Prostate gland (tissue), 2 donors: ENCODE measurements at regions not wholly inside any gene's neighbourhood (a gene's known extent, or its start where the extent isn't known, plus 50 kb on each side); places are given as distances from the start of the nearest gene placed in this dataset.

Source experiments
- DNase-seq: peaks from one replicate; pipeline ENCODE4 v3.0.0-alpha.2; 2019; ENCODE audit warnings: low spot score
- H3K27ac ChIP-seq, 2 donors: fragments of 200-600 bp; sonication (generic); 2 replicates each; pipeline ENCODE4 v1.5.1; 2017 to 2019
- H3K27me3 ChIP-seq: fragments of 200-600 bp; sonication (generic); replicated peaks from 2 replicates; pipeline ENCODE4 v1.5.1; 2019; ENCODE audit not compliant: insufficient read depth
- H3K36me3 ChIP-seq, 2 donors: fragments of 200-600 bp; sonication (generic); 1 replicate in 1 of 2; 2 replicates in 1 of 2; pipeline versions ENCODE4 v1.5.1 to v1.8.1; 2017 to 2019
- H3K4me1 ChIP-seq: fragments of 200-600 bp; sonication (generic); replicated peaks from 2 replicates; pipeline ENCODE4 v1.5.1; 2019
- H3K4me3 ChIP-seq, 2 donors: fragments of 200-600 bp; sonication (generic); 2 replicates each; pipeline ENCODE4 v1.5.1; 2017 to 2019
- H3K9me3 ChIP-seq: fragments of 200-600 bp; sonication (generic); 2 replicates; pipeline ENCODE4 v1.5.1; 2017
- POLR2A ChIP-seq: fragments of 450-650 bp; IDR thresholded peaks from one replicate; pipeline ENCODE4 v1.6.1; 2016; ENCODE audit warnings: antibody characterized with exemption, mild to moderate bottlenecking
- POLR2AphosphoS5 ChIP-seq: sonication (generic); formaldehyde crosslinking; IDR thresholded peaks from one replicate; pipeline ENCODE4 v1.6.1; 2017; ENCODE audit warnings: antibody characterized with exemption
- WGBS: methylation state at CpG from one replicate; pipeline ENCODE4 v1.1.5; 2018; 5-methylcytosine and 5-hydroxymethylcytosine counted together
- intact Hi-C: fragments of 100-400 bp; cut with DNase I; formaldehyde crosslinking; loops from one replicate; pipeline ENCODE4 v1.14.2; 2022
- TF ChIP-seq, protein P1 (sequence below), 4 experiments: fragments of 200-600 bp in 2 of 4; fragments of 450-650 bp in 2 of 4; sonication (generic) in 2 of 4; IDR thresholded peaks; 1 replicate in 3 of 4; 2 replicates in 1 of 4; pipeline ENCODE4 v1.5.1; 2016 to 2019; ENCODE audit warnings: antibody characterized with exemption in 4 of 4, mild to moderate bottlenecking in 2 of 4, moderate library complexity in 2 of 4

GRCh38 chr6:126826166-126826714 lies 292.2 kb upstream of the RSPO3 start:
- H3K36me3 ChIP-seq = no peaks in the 10 kb centered on the region
- intact Hi-C loops = no loop called here
- no peaks in the 10 kb centered on the region for H3K27me3 ChIP-seq
- H3K27ac ChIP-seq = no peak overlapping the region
- DNase-seq = no peak
- H3K9me3 ChIP-seq = no peaks in the 10 kb centered on the region
- TF ChIP-seq POLR2AphosphoS5 = no peak
- TF ChIP-seq, protein P1, sequence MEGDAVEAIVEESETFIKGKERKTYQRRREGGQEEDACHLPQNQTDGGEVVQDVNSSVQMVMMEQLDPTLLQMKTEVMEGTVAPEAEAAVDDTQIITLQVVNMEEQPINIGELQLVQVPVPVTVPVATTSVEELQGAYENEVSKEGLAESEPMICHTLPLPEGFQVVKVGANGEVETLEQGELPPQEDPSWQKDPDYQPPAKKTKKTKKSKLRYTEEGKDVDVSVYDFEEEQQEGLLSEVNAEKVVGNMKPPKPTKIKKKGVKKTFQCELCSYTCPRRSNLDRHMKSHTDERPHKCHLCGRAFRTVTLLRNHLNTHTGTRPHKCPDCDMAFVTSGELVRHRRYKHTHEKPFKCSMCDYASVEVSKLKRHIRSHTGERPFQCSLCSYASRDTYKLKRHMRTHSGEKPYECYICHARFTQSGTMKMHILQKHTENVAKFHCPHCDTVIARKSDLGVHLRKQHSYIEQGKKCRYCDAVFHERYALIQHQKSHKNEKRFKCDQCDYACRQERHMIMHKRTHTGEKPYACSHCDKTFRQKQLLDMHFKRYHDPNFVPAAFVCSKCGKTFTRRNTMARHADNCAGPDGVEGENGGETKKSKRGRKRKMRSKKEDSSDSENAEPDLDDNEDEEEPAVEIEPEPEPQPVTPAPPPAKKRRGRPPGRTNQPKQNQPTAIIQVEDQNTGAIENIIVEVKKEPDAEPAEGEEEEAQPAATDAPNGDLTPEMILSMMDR (IDR thresholded peaks at IDR 0.05) = no peak
- no peak for TF ChIP-seq POLR2A
- WGBS = 48% methylated on average over 1 of the region's 1 CpG
- H3K4me1 ChIP-seq = no peaks in the 10 kb centered on the region
- H3K4me3 ChIP-seq = no peak overlapping the region

DNA sequence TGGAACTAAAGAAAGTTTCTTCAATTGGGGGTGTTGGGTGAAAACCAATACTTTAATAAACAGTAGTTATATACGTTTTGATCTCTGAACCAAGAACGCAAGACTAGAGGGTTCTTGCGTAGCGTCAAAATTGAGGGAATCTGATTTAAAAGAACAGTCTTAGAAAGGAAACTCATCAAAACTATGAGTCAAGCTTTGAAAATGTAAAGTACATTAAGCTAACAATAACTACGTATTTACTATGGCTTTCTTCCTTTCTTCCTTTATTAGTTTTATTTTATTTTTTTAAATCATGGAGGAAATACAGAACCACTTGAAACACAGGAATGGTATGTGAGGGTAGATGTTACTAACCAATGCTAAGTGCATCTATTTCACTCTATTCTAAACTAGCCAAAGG lies 287.0 kb upstream of the RSPO3 start:
- intact Hi-C loops = no loop called here
- H3K36me3 ChIP-seq = no peaks in the 10 kb centered on the region
- H3K27ac ChIP-seq = no peak overlapping the region
- H3K9me3 ChIP-seq = no peaks in the 10 kb centered on the region
- 75% methylated on average over 5 of the region's 5 CpGs for WGBS
- H3K27me3 ChIP-seq = no peaks in the 10 kb centered on the region
- TF ChIP-seq POLR2AphosphoS5 = no peak
- TF ChIP-seq, protein P1 (IDR thresholded peaks at IDR 0.05) = no peak
- no peak for TF ChIP-seq POLR2A
- H3K4me3 ChIP-seq = no peak overlapping the region
- no peak for DNase-seq
- no peaks in the 10 kb centered on the region for H3K4me1 ChIP-seq

GRCh38 chr6:126842769-126843168 lies 275.7 kb upstream of the RSPO3 start:
- H3K27ac ChIP-seq = no peak overlapping the region
- H3K4me1 ChIP-seq = no peaks in the 10 kb centered on the region
- TF ChIP-seq, protein P1 (IDR thresholded peaks at IDR 0.05) = no peak
- TF ChIP-seq POLR2A = no peak
- TF ChIP-seq POLR2AphosphoS5 = no peak
- H3K36me3 ChIP-seq = no peaks in the 10 kb centered on the region
- 56% methylated on average over 1 of the region's 1 CpG for WGBS
- no peak for DNase-seq
- intact Hi-C loops = no loop called here
- H3K4me3 ChIP-seq = no peak overlapping the region
- no peaks in the 10 kb centered on the region for H3K27me3 ChIP-seq
- no peaks in the 10 kb centered on the region for H3K9me3 ChIP-seq

- no peaks in the 10 kb centered on the region for H3K27me3 ChIP-seq
- no peak overlapping the region for H3K4me3 ChIP-seq
- no peaks in the 10 kb centered on the region for H3K4me1 ChIP-seq
- H3K36me3 ChIP-seq = no peaks in the 10 kb centered on the region
- TF ChIP-seq, protein P1 (IDR thresholded peaks at IDR 0.05) = no peak
- TF ChIP-seq POLR2A = no peak
- intact Hi-C loops = no loop called here
- no peak overlapping the region for H3K27ac ChIP-seq
- no peak for DNase-seq
- H3K9me3 ChIP-seq = no peaks in the 10 kb centered on the region
Observed at GRCh38 chr6:126848119-126848518, 270.4 kb upstream of the RSPO3 start.

DNA sequence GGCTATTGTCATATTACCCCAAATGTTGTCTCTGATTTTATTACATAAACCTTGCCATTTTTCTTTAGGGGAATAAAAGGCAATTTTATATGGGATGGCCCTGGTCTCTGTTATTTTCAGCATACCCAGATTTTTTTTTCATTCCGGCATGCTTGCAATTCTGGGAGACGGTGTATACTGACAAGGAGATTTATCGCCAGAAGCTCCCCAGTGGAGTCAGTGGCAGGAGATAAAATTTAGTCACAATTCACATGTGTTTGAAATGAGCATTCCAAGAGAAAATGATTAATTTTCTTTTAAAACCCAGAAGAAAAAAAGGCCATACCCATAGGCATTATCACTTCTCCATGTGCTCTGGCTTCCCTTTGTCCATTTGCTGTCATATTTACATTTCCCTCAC lies 250.8 kb upstream of the RSPO3 start:
- intact Hi-C loops = no loop called here
- Histone ChIP-seq H3K27me3 (no peaks in the 10 kb centered on the region), H3K4me3 (no peak overlapping the region), H3K27ac (no peak overlapping the region), H3K4me1 (no peaks in the 10 kb centered on the region), H3K36me3 (no peaks in the 10 kb centered on the region), H3K9me3 (no peaks in the 10 kb centered on the region)
- no peak for TF ChIP-seq POLR2AphosphoS5
- DNase-seq = no peak
- WGBS = 86% methylated on average over 3 of the region's 3 CpGs
